B cell (primary cell): ENCODE measurements at regions not wholly inside any gene's neighbourhood (a gene's known extent, or its start where the extent isn't known, plus 50 kb on each side); places are given as distances from the start of the nearest gene placed in this dataset.

ENCODE experiments used
- CTCF ChIP-seq: fragments of 200-600 bp; IDR thresholded peaks from one replicate; pipeline ENCODE4 v1.8.0; 2022; ENCODE audit warnings: antibody characterized with exemption, mild to moderate bottlenecking
- EZH2 ChIP-seq: IDR thresholded peaks from 2 replicates; pipeline ENCODE4 v1.6.1; 2012; ENCODE audit warnings: borderline replicate concordance, low read depth, mild to moderate bottlenecking, moderate library complexity, low read length; ENCODE audit not compliant: insufficient read depth, poor library complexity, severe bottlenecking

DNA sequence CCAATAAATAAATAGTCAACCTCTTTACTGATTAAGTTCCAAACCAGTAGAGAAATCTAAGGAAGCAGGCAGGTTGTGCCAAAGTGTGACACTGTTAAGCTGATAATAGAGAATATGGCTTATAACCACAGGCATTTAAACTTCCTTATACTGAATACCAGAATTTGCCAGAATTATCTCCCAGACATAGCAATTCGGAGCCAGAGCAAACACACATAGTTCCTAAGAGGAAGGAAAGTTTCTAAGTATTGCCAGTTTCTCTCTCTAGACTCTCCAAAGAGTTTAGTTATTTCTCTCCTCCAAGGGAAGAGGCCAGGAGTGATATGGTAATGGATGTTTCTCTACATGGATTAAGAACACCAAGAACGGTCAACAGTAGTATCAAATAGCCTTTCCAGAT, 191.7 kb upstream of the CPEB2 start:
- TF ChIP-seq EZH2 (no peak), CTCF (no peak)
